H9 (cell line): ENCODE measurements at regions not wholly inside any gene's neighbourhood (a gene's known extent, or its start where the extent isn't known, plus 50 kb on each side); places are given as distances from the start of the nearest gene placed in this dataset.

ENCODE experiments used
- DNase-seq: peaks from one replicate; pipeline ENCODE4 v3.0.0-alpha.2; 2017
- H2AFZ ChIP-seq: one replicate; pipeline ENCODE4 v1.6.1; 2013; ENCODE audit warnings: mild to moderate bottlenecking, low read length, control low read depth, moderate library complexity
- H2AK5ac ChIP-seq: 2 replicates; pipeline ENCODE4 v1.6.1; 2013; ENCODE audit warnings: low read length, control low read depth, mixed read lengths; ENCODE audit not compliant: insufficient read length
- H2BK120ac ChIP-seq: one replicate; pipeline ENCODE4 v1.6.1; 2013; ENCODE audit warnings: low read depth, mild to moderate bottlenecking, low read length, control low read depth, inconsistent platforms; ENCODE audit not compliant: poor library complexity, severe bottlenecking
- H2BK12ac ChIP-seq: 2 replicates; pipeline ENCODE4 v1.6.1; 2013; ENCODE audit warnings: low read length, control low read depth, mixed read lengths, low read depth; ENCODE audit not compliant: insufficient read length
- H2BK15ac ChIP-seq: 2 replicates; pipeline ENCODE4 v1.6.1; 2013; ENCODE audit warnings: low read depth, low read length, control low read depth
- H2BK20ac ChIP-seq: one replicate; pipeline ENCODE4 v1.6.1; 2013; ENCODE audit warnings: low read depth, mild to moderate bottlenecking, low read length, control low read depth, inconsistent platforms; ENCODE audit not compliant: poor library complexity, severe bottlenecking
- H2BK5ac ChIP-seq: 2 replicates; pipeline ENCODE4 v1.6.1; 2013; ENCODE audit warnings: low read length, control low read depth, mixed read lengths; ENCODE audit not compliant: insufficient read length
- H3K14ac ChIP-seq: 2 replicates; pipeline ENCODE4 v1.6.1; 2013; ENCODE audit warnings: low read length, control low read depth; ENCODE audit not compliant: insufficient read depth
- H3K18ac ChIP-seq: 2 replicates; pipeline ENCODE4 v1.6.1; 2013; ENCODE audit warnings: low read depth, mild to moderate bottlenecking, mixed read lengths, low read length, control low read depth; ENCODE audit not compliant: insufficient read length
- H3K23ac ChIP-seq: 2 replicates; pipeline ENCODE4 v1.6.1; 2013; ENCODE audit warnings: low read length, control low read depth, mixed read lengths, low read depth; ENCODE audit not compliant: insufficient read length
- H3K23me2 ChIP-seq: 2 replicates; pipeline ENCODE4 v1.6.1; 2013; ENCODE audit warnings: low read depth, mild to moderate bottlenecking, mixed read lengths, low read length, control low read depth; ENCODE audit not compliant: insufficient read length, poor library complexity, severe bottlenecking
- H3K27ac ChIP-seq: 2 replicates; pipeline ENCODE4 v1.5.1; 2013; ENCODE audit warnings: low read length, control low read depth, mixed read lengths, low read depth; ENCODE audit not compliant: insufficient read length
- H3K27me3 ChIP-seq: 2 replicates; pipeline ENCODE4 v1.6.1; 2013; ENCODE audit warnings: low read length, control low read depth, inconsistent platforms; ENCODE audit not compliant: insufficient read depth
- H3K4ac ChIP-seq: 2 replicates; pipeline ENCODE4 v1.6.1; 2013; ENCODE audit warnings: low read depth, mild to moderate bottlenecking, control low read depth, inconsistent platforms, low read length, moderate library complexity
- H3K4me1 ChIP-seq: 2 replicates; pipeline ENCODE4 v1.6.1; 2013; ENCODE audit warnings: low read length, control low read depth, inconsistent platforms; ENCODE audit not compliant: insufficient read depth
- H3K4me2 ChIP-seq: 2 replicates; pipeline ENCODE4 v1.6.1; 2013; ENCODE audit warnings: low read length, control low read depth, mixed read lengths; ENCODE audit not compliant: insufficient read length, insufficient read depth
- H3K56ac ChIP-seq: 2 replicates; pipeline ENCODE4 v1.6.1; 2013; ENCODE audit warnings: low read depth, mild to moderate bottlenecking, mixed read lengths, low read length, control low read depth; ENCODE audit not compliant: insufficient read length
- H3K79me1 ChIP-seq: 2 replicates; pipeline ENCODE4 v1.6.1; 2013; ENCODE audit warnings: low read depth, mild to moderate bottlenecking, moderate library complexity, low read length, control low read depth, inconsistent platforms; ENCODE audit not compliant: insufficient read depth, poor library complexity, severe bottlenecking
- H3K79me2 ChIP-seq: 2 replicates; pipeline ENCODE4 v1.6.1; 2013; ENCODE audit warnings: low read length, control low read depth, inconsistent platforms; ENCODE audit not compliant: insufficient read depth
- H3K9ac ChIP-seq: 2 replicates; pipeline ENCODE4 v1.6.1; 2013; ENCODE audit warnings: low read length, control low read depth, mixed read lengths; ENCODE audit not compliant: insufficient read length; ENCODE audit errors: extremely low read depth
- H3K9me3 ChIP-seq: one replicate; pipeline ENCODE4 v1.6.1; 2013; ENCODE audit warnings: low read depth, low read length, inconsistent platforms; ENCODE audit not compliant: control insufficient read depth
- H3T11ph ChIP-seq: one replicate; pipeline ENCODE4 v1.6.1; 2013; ENCODE audit warnings: mild to moderate bottlenecking, low read length, control low read depth, inconsistent platforms
- H4K20me1 ChIP-seq: one replicate; pipeline ENCODE4 v1.6.1; 2013; ENCODE audit not compliant: control insufficient read depth, insufficient read length, insufficient read depth
- H4K5ac ChIP-seq: 2 replicates; pipeline ENCODE4 v1.6.1; 2013; ENCODE audit warnings: low read depth, mild to moderate bottlenecking, mixed read lengths, low read length, control low read depth; ENCODE audit not compliant: insufficient read length
- H4K8ac ChIP-seq: replicated peaks from 2 replicates; pipeline ENCODE4 v1.6.1; 2013; ENCODE audit warnings: low read length, control low read depth, mixed read lengths, low read depth; ENCODE audit not compliant: insufficient read length
- H4K91ac ChIP-seq: 2 replicates; pipeline ENCODE4 v1.6.1; 2013; ENCODE audit warnings: low read depth, mild to moderate bottlenecking, moderate library complexity, mixed read lengths, low read length, control low read depth; ENCODE audit not compliant: insufficient read length
- H3K27ac Mint-ChIP-seq, 3 experiments: 2 replicates in 2 of 3; 3 replicates in 1 of 3; pipeline ENCODE4 v1.8.0; 2020 to 2021; ENCODE audit warnings: mixed read lengths in 3 of 3, mild to moderate bottlenecking in 1 of 3, moderate library complexity in 1 of 3
- H3K27me3 Mint-ChIP-seq: 2 replicates; pipeline ENCODE4 v1.8.0; 2021; ENCODE audit warnings: low read depth, mild to moderate bottlenecking, moderate library complexity, mixed read lengths
- H3K36me3 Mint-ChIP-seq, 3 experiments: 2 replicates in 2 of 3; 3 replicates in 1 of 3; pipeline ENCODE4 v1.8.0; 2020 to 2021; ENCODE audit warnings: low read depth in 3 of 3, mixed read lengths in 3 of 3; ENCODE audit not compliant: insufficient read depth in 1 of 3
- H3K4me1 Mint-ChIP-seq, 2 experiments: 2 replicates each; pipeline ENCODE4 v1.8.0; 2020; ENCODE audit warnings: mixed read lengths in 2 of 2
- H3K4me3 Mint-ChIP-seq, 2 experiments: 2 replicates in 1 of 2; 3 replicates in 1 of 2; pipeline ENCODE4 v1.8.0; 2020 to 2021; ENCODE audit warnings: mild to moderate bottlenecking in 2 of 2, mixed read lengths in 2 of 2, moderate library complexity in 1 of 2
- H3K9me3 Mint-ChIP-seq, 2 experiments: 2 replicates in 1 of 2; 3 replicates in 1 of 2; pipeline ENCODE4 v1.8.0; 2020; ENCODE audit warnings: mild to moderate bottlenecking in 2 of 2, mixed read lengths in 2 of 2, moderate library complexity in 1 of 2
- WGBS: extraction: QIAGEN DNeasy Blood & Tissue Kit; methylation state at CpG from one replicate; pipeline ENCODE4 v1.1.7; 2013; ENCODE audit warnings: missing lambda C conversion rate, low lambda C conversion rate, mixed read lengths; ENCODE audit not compliant: insufficient read length; ENCODE audit errors: extremely low coverage; 5-methylcytosine and 5-hydroxymethylcytosine counted together
- TF ChIP-seq, protein P1 (sequence below): fragments of 200-600 bp; sonication (generic); conservative IDR thresholded peaks from 3 replicates; pipeline ENCODE4 v1.8.0; 2021; ENCODE audit warnings: antibody characterized with exemption, mild to moderate bottlenecking

DNA sequence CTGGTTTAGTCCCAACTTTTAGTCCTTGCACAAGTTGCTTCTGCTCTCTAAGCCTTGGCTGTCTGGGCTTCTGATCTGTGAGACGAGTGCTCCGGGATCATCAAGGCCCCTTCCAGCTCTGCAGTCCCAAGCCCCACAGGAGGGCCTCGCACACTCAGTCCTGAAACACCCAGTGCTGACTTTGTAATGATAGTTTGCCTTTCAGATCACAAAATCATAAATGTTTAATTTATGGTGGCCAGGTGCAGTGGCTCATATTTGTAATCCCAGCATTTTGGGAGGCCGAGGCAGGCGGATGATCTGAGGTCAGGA is 95.9 kb upstream of the SLC25A48 start:
- H4K91ac ChIP-seq = no peak overlapping the region
- no peak overlapping the region for H3K23ac ChIP-seq
- peaks cover 0 to 7% of the 10 kb centered on the region in 2 experiments; a peak in 1 of 4 replicates for H3K4me1 Mint-ChIP-seq
- no peak overlapping the region for H2BK15ac ChIP-seq
- H3K14ac ChIP-seq = no peak overlapping the region
- no peak overlapping the region for H3K18ac ChIP-seq
- no peaks in the 10 kb centered on the region for H3K79me1 ChIP-seq
- no peak overlapping the region for H2BK5ac ChIP-seq
- no peak overlapping the region for H2BK12ac ChIP-seq
- no CpG with 5 or more reads among the region's 5 CpGs for WGBS
- H2BK120ac ChIP-seq = no peak overlapping the region
- no peak overlapping the region for H3K27ac ChIP-seq
- H3K9ac ChIP-seq = no peak overlapping the region
- H2AFZ ChIP-seq = no peak overlapping the region
- H3T11ph ChIP-seq = no peak overlapping the region
- no peak overlapping the region for H3K4me2 ChIP-seq
- H4K5ac ChIP-seq = no peak overlapping the region
- no peaks in the 10 kb centered on the region for H3K23me2 ChIP-seq
- no peak overlapping the region for H2AK5ac ChIP-seq
- no peak overlapping the region for H3K4ac ChIP-seq
- DNase-seq = no peak
- H3K9me3 Mint-ChIP-seq = peaks cover 1 to 4% of the 10 kb centered on the region in 2 experiments; a peak in 4 of 5 replicates
- H3K4me3 Mint-ChIP-seq = no peak overlapping the region
- no peaks in the 10 kb centered on the region for H3K4me1 ChIP-seq
- H3K56ac ChIP-seq = no peak overlapping the region
- H2BK20ac ChIP-seq = no peak overlapping the region
- TF ChIP-seq, protein P1, sequence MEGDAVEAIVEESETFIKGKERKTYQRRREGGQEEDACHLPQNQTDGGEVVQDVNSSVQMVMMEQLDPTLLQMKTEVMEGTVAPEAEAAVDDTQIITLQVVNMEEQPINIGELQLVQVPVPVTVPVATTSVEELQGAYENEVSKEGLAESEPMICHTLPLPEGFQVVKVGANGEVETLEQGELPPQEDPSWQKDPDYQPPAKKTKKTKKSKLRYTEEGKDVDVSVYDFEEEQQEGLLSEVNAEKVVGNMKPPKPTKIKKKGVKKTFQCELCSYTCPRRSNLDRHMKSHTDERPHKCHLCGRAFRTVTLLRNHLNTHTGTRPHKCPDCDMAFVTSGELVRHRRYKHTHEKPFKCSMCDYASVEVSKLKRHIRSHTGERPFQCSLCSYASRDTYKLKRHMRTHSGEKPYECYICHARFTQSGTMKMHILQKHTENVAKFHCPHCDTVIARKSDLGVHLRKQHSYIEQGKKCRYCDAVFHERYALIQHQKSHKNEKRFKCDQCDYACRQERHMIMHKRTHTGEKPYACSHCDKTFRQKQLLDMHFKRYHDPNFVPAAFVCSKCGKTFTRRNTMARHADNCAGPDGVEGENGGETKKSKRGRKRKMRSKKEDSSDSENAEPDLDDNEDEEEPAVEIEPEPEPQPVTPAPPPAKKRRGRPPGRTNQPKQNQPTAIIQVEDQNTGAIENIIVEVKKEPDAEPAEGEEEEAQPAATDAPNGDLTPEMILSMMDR = no peak
- peaks cover under 1 to 2% (median 2%) of the 10 kb centered on the region in 3 experiments; a peak in 3 of 7 replicates for H3K36me3 Mint-ChIP-seq
- H3K79me2 ChIP-seq = no peaks in the 10 kb centered on the region
- no peaks in the 10 kb centered on the region for H3K27me3 ChIP-seq
- H3K27ac Mint-ChIP-seq = no peak overlapping the region
- no peak overlapping the region for H4K8ac ChIP-seq
- H3K27me3 Mint-ChIP-seq = peaks cover 18% of the 10 kb centered on the region
- no peaks in the 10 kb centered on the region for H4K20me1 ChIP-seq
- no peaks in the 10 kb centered on the region for H3K9me3 ChIP-seq
